ENCODE measurements at regions not wholly inside any gene's neighbourhood (a gene's known extent, or its start where the extent isn't known, plus 50 kb on each side); places are given as distances from the start of the nearest gene placed in this dataset.

DNA sequence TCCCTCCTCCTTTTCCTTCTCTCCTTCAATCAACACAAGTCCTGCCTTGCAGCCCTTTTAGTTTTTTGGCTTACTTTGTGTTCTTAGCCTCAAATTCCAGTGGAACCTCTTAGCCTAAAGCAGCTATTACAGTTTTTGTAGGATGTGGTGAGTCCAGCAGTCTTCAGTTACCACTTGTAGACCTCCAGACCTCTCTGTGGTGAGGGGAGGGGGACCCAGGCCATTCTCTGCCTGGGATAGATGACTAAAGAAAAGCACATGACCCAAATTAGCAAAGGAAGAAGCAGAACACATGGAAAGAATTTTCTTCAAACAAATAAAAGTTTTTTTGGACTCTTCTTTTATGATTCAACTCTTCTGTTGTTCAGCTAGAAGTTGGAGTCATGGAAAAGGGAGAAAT lies 246.5 kb downstream of the HAO1 start:
- TF ChIP-seq RAD21 (IDR thresholded peaks at IDR 0.05; ENCODE audit: low read length) (no peak), MAFK (IDR thresholded peaks at IDR 0.05; ENCODE audit: low read depth, low read length) (no peak), POLR2A (IDR thresholded peaks at IDR 0.05; ENCODE audit: low read depth, low read length) (no peak)
- TF ChIP-seq, protein P1, sequence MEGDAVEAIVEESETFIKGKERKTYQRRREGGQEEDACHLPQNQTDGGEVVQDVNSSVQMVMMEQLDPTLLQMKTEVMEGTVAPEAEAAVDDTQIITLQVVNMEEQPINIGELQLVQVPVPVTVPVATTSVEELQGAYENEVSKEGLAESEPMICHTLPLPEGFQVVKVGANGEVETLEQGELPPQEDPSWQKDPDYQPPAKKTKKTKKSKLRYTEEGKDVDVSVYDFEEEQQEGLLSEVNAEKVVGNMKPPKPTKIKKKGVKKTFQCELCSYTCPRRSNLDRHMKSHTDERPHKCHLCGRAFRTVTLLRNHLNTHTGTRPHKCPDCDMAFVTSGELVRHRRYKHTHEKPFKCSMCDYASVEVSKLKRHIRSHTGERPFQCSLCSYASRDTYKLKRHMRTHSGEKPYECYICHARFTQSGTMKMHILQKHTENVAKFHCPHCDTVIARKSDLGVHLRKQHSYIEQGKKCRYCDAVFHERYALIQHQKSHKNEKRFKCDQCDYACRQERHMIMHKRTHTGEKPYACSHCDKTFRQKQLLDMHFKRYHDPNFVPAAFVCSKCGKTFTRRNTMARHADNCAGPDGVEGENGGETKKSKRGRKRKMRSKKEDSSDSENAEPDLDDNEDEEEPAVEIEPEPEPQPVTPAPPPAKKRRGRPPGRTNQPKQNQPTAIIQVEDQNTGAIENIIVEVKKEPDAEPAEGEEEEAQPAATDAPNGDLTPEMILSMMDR (conservative IDR thresholded peaks at IDR 0.05; ENCODE audit: low read depth, low read length) = no peak
- TF ChIP-seq, protein P2, sequence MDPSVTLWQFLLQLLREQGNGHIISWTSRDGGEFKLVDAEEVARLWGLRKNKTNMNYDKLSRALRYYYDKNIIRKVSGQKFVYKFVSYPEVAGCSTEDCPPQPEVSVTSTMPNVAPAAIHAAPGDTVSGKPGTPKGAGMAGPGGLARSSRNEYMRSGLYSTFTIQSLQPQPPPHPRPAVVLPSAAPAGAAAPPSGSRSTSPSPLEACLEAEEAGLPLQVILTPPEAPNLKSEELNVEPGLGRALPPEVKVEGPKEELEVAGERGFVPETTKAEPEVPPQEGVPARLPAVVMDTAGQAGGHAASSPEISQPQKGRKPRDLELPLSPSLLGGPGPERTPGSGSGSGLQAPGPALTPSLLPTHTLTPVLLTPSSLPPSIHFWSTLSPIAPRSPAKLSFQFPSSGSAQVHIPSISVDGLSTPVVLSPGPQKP (IDR thresholded peaks at IDR 0.05; ENCODE audit: borderline replicate concordance, low read depth, low read length) = no peak
